Thyroid gland (tissue), 4 donors: ENCODE measurements at regions not wholly inside any gene's neighbourhood (a gene's known extent, or its start where the extent isn't known, plus 50 kb on each side); places are given as distances from the start of the nearest gene placed in this dataset.

ENCODE experiments used
- CTCF ChIP-seq, 6 experiments: fragments of 200-600 bp in 3 of 6; fragments of 450-650 bp in 3 of 6; sonication (generic) in 3 of 6; IDR thresholded peaks; one replicate each; pipeline ENCODE4 v1.5.1; 2016 to 2019; ENCODE audit warnings: antibody characterized with exemption in 6 of 6, mild to moderate bottlenecking in 2 of 6, inconsistent platforms in 1 of 6, moderate library complexity in 1 of 6
- POLR2A ChIP-seq, 2 donors: fragments of 450-650 bp; IDR thresholded peaks; one replicate each; pipeline ENCODE4 v1.6.1; 2017; ENCODE audit warnings: antibody characterized with exemption in 2 of 2, mild to moderate bottlenecking in 2 of 2, moderate library complexity in 1 of 2

- TF ChIP-seq CTCF (IDR thresholded peaks at IDR 0.05), result no peak
- no peak for TF ChIP-seq POLR2A (IDR thresholded peaks at IDR 0.05)
Measured at GRCh38 chr3:145032791-145033190, 1061.2 kb downstream of the DIPK2A start.
